C4-2B (cell line): ENCODE measurements at regions not wholly inside any gene's neighbourhood (a gene's known extent, or its start where the extent isn't known, plus 50 kb on each side); places are given as distances from the start of the nearest gene placed in this dataset.

Source experiments
- CTCF ChIP-seq: fragments of 450-650 bp; conservative IDR thresholded peaks from 2 replicates; pipeline ENCODE4 v1.5.1; 2017; ENCODE audit warnings: mild to moderate bottlenecking
- ZFX ChIP-seq: fragments of 450-650 bp; IDR thresholded peaks from 2 replicates; pipeline ENCODE4 v1.6.1; 2017

GRCh38 chrX:76520273-76521054, 93.0 kb downstream of the MAGEE1 start:
- TF ChIP-seq CTCF (no peak), ZFX (no peak)
